HG03039 (cell line): ENCODE measurements at regions not wholly inside any gene's neighbourhood (a gene's known extent, or its start where the extent isn't known, plus 50 kb on each side); places are given as distances from the start of the nearest gene placed in this dataset.
"Not testable (repeated sequence)": the region's sequence is repeated elsewhere in the genome, so short reads cannot be mapped to it uniquely, and the experiment has no call there.

Experiments
- ATAC-seq: cut with Tn5 transposase; IDR thresholded peaks from one replicate; pipeline ENCODE4 v1.9.1; 2021; ENCODE audit warnings: mild to moderate bottlenecking, moderate library complexity; ENCODE audit not compliant: unreplicated experiment

- ATAC-seq: no peak
Observed at GRCh38 chr4:54571293-54572151, 86.2 kb upstream of the KIT start.

DNA sequence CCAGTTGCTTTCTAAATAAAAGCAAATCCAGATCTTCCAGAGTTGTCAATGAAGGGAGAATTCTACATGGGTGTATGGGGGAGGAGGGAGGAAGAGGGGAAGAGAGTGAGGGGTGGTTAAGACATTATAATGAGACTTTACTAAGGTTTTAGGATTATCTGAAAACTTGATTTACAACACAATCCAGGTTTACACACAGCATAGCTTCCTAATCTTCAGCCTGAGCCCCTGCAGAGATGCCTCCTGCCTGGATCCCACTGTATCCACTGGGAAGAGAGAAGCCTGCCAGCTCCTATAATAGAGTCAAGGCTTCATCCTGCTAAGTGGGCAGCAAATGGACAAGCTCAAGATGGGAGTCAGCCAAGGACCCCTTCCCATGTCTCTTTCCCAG, 85.6 kb upstream of the KIT start:
- ATAC-seq: no peak

DNA sequence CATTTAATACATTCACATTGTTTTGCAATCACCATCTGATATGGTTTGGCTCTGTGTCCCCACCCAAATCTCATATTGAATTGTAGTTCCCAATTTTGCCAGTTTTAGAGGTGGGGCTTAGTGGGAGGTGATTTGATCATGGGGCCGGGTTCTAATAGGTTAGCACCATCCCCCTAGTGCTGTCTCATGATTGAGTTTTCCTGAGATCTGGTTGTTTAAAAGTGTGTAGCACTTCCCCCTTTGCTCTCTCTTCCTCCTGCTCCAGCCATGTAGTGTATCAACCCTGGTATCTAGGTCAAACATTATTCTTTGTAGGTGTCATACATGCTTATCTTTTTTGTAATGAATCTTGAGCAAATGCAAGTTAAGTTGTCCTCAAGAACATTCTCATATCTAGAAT, 83.3 kb upstream of the KIT start:
- ATAC-seq: no peak

- ATAC-seq: no peak
Observed at GRCh38 chr4:54575919-54576318, 81.8 kb upstream of the KIT start.

DNA sequence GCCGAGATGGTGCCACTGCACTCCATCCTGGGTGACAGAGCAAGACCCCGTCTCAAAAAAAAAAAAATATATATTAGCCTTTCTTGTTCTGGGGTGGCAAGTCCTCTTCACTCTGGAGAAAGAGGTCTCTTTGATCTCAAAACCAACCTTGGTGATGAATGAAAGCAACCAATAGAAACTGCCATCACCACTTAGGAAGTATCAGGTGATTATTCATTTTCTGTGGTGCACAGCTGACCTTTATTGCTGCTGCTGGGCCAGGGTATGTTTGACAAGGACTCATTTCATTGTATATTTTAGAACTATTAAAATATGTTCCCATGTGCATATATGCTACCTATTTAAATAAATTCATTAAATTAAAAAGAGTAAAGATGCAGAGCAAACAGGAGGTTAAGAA, 76.0 kb upstream of the KIT start:
- ATAC-seq: no peak

- no peak for ATAC-seq
Observed at GRCh38 chr4:54585321-54586000, 72.3 kb upstream of the KIT start.

GRCh38 chr4:54586320-54586955, 71.3 kb upstream of the KIT start:
- no peak for ATAC-seq

DNA sequence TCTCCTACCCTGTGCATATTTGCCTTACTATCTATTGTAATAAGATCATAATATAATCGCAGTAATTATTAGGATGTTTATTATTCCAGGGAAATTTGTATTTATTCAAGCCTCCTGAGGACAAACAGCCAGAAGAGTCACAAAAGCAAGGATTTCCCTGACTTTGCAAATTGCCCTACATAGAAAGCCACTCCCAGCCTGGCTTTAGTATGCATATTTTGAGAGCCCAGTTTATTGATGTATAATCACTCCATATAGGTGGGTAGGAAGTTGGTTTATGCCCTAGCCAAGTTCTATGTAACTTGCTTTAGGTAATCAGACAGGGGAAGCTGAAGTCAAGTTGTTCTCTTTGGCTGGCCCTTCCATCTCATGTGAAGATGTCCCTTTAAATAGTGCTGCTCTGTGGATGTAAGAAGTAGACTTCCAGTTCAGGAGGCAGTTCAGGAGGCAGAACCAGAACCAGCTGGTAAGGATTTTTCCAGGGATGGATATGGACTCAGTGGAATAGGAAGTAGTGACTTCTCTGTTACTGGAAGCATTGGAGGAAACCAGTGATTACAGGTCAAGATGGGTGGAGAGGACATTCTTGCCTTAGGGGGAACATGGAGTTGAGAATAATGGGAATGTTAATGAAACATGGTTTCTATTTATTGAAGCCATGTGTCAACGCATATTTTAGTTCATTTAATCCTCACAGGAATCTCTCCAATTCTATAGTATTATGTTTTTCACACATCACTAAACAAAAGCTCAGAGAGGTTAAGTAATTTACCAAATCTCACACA, 70.5 kb upstream of the KIT start:
- no peak for ATAC-seq

- no peak for ATAC-seq
Observed at GRCh38 chr4:54588404-54588803, 69.4 kb upstream of the KIT start.

- no peak for ATAC-seq
Observed at GRCh38 chr4:54589586-54589985, 68.2 kb upstream of the KIT start.

DNA sequence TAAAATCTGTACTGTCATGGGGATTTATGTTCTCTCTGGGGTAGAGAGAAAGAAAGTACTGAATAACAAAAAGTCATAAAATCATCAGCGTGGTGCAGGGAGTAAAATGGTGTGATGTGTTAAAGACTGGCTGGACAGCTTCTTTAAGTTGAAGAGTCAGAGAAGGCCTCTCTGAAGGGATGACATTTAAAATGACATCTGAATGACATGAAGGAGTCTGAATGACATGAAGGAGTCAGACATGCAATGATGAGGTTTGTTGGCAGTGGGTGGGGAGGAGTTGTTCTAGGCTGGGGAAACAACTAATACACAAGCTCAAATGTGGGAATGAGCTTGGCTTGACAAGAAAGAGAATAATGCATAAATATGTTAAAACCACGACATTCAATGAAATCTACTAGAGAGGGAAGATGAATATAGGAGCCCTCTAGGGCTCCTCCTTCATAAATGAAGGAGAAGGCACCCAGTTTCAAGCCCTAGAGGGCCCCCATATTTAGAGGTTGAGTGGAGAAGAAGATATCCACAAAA, 63.9 kb upstream of the KIT start:
- no peak for ATAC-seq

GRCh38 chr4:54596201-54596600, 61.6 kb upstream of the KIT start:
- no peak for ATAC-seq

DNA sequence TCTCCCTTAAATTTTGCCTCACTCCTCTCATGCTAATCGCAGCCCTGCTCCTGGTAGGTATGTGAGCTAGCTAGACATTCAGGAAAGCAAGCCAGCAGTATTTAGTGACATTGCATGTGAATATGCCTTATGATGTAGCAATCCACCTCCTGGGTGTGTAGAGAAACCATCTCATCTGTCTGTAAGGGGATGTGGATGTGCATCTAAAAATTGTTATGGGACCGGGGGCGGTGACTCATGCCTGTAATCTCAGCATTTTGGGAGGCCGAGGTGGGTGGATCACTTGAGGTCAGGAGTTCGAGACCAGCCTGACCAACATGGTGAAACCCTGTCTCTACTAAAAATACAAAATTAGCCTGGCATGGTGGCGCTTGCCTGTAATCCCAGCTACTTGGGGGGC, 60.1 kb upstream of the KIT start:
- not testable (repeated sequence) for ATAC-seq

DNA sequence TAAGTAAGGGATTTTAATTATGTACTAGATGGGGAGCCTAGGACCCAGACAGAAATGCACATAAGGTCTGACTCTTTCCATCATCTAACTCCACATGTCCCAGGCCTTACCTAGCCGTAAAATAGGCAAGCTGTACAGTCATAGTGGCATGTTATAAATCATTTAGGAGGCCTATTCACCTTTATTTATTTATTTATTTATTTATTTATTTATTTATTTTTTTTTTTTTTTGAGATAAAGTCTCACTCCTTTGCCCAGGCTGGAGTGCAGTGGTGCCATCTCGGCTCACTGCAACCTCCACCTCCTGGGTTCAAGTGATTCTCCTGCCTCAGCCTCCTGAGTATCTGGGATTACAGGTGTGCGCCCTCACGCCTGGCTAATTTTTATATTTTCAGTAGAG, 55.6 kb upstream of the KIT start:
- ATAC-seq: not testable (repeated sequence)

- ATAC-seq: no peak
Observed at GRCh38 chr4:54607067-54607466, 50.7 kb upstream of the KIT start.

- no peak for ATAC-seq
Observed at GRCh38 chr4:54607521-54607920, 50.2 kb upstream of the KIT start.
